ENCODE measurements at regions not wholly inside any gene's neighbourhood (a gene's known extent, or its start where the extent isn't known, plus 50 kb on each side); places are given as distances from the start of the nearest gene placed in this dataset.

- DNase-seq (ENCODE audit: low spot score): no peak
- no peaks in the 10 kb centered on the region for H3K27me3 Mint-ChIP-seq (ENCODE audit: low read depth)
- H3K4me1 Mint-ChIP-seq (ENCODE audit: low read depth): peaks cover 54% of the 10 kb centered on the region
- no peak for TF ChIP-seq CTCF (IDR thresholded peaks at IDR 0.05)
- no peaks in the 10 kb centered on the region for H3K36me3 Mint-ChIP-seq (ENCODE audit: low read depth)
- H3K9me3 Mint-ChIP-seq (ENCODE audit: low read depth): no peaks in the 10 kb centered on the region
- H3K4me3 Mint-ChIP-seq (ENCODE audit: unreplicated experiment): no peak overlapping the region
- no peak overlapping the region for H3K27ac Mint-ChIP-seq (ENCODE audit: unreplicated experiment)
These were observed 472.6 kb downstream of the TXNL1 start for GRCh38 chr18:56165601-56166355.

GRCh38 chr18:56162311-56163265, 475.8 kb downstream of the TXNL1 start:
- peak overlapping the region; percentile 76 for H3K27ac Mint-ChIP-seq (ENCODE audit: unreplicated experiment)

GRCh38 chr18:56161566-56162260, 476.7 kb downstream of the TXNL1 start:
- TF ChIP-seq CTCF (IDR thresholded peaks at IDR 0.05): no peak
- Mint-ChIP-seq H3K9me3 (ENCODE audit: low read depth) (no peaks in the 10 kb centered on the region), H3K27ac (ENCODE audit: unreplicated experiment) (peak overlapping the region; percentile 76), H3K27me3 (ENCODE audit: low read depth) (no peaks in the 10 kb centered on the region), H3K36me3 (ENCODE audit: low read depth) (no peaks in the 10 kb centered on the region), H3K4me3 (ENCODE audit: unreplicated experiment) (peak overlapping the region; percentile 21), H3K4me1 (ENCODE audit: low read depth) (peaks cover 45% of the 10 kb centered on the region)
- no peak for DNase-seq (ENCODE audit: low spot score)

More at GRCh38 chr18:56162311-56163265, 475.8 kb downstream of the TXNL1 start:
- Mint-ChIP-seq H3K27me3 (ENCODE audit: low read depth) (no peaks in the 10 kb centered on the region), H3K9me3 (ENCODE audit: low read depth) (no peaks in the 10 kb centered on the region), H3K36me3 (ENCODE audit: low read depth) (no peaks in the 10 kb centered on the region), H3K4me3 (ENCODE audit: unreplicated experiment) (no peak overlapping the region), H3K4me1 (ENCODE audit: low read depth) (peaks cover 53% of the 10 kb centered on the region)
- no peak for TF ChIP-seq CTCF (IDR thresholded peaks at IDR 0.05)
- no peak for DNase-seq (ENCODE audit: low spot score)

GRCh38 chr18:56158676-56159075, 479.7 kb downstream of the TXNL1 start:
- H3K27me3 Mint-ChIP-seq (ENCODE audit: low read depth): no peaks in the 10 kb centered on the region
- peaks cover 3% of the 10 kb centered on the region for H3K9me3 Mint-ChIP-seq (ENCODE audit: low read depth)
- no peak for TF ChIP-seq CTCF (IDR thresholded peaks at IDR 0.05)
- no peak for DNase-seq (ENCODE audit: low spot score)
- peak overlapping the region; percentile 71 for H3K27ac Mint-ChIP-seq (ENCODE audit: unreplicated experiment)
- peaks cover 38% of the 10 kb centered on the region for H3K4me1 Mint-ChIP-seq (ENCODE audit: low read depth)
- no peak overlapping the region for H3K4me3 Mint-ChIP-seq (ENCODE audit: unreplicated experiment)
- H3K36me3 Mint-ChIP-seq (ENCODE audit: low read depth): peaks cover 3% of the 10 kb centered on the region

- H3K36me3 Mint-ChIP-seq (ENCODE audit: low read depth): peaks cover 3% of the 10 kb centered on the region
- TF ChIP-seq CTCF (IDR thresholded peaks at IDR 0.05): no peak
- H3K4me3 Mint-ChIP-seq (ENCODE audit: unreplicated experiment): no peak overlapping the region
- no peak overlapping the region for H3K27ac Mint-ChIP-seq (ENCODE audit: unreplicated experiment)
- peaks cover 31% of the 10 kb centered on the region for H3K4me1 Mint-ChIP-seq (ENCODE audit: low read depth)
- DNase-seq (ENCODE audit: low spot score): no peak
- no peaks in the 10 kb centered on the region for H3K27me3 Mint-ChIP-seq (ENCODE audit: low read depth)
- H3K9me3 Mint-ChIP-seq (ENCODE audit: low read depth): peaks cover 3% of the 10 kb centered on the region
These were observed 480.9 kb downstream of the TXNL1 start for GRCh38 chr18:56157541-56157940.
